HG02759 (cell line): ENCODE measurements at regions not wholly inside any gene's neighbourhood (a gene's known extent, or its start where the extent isn't known, plus 50 kb on each side); places are given as distances from the start of the nearest gene placed in this dataset.

Experiments
- ATAC-seq: cut with Tn5 transposase; IDR thresholded peaks from one replicate; pipeline ENCODE4 v1.9.1; 2021; ENCODE audit warnings: mild to moderate bottlenecking, moderate library complexity; ENCODE audit not compliant: unreplicated experiment

- ATAC-seq: no peak
Observed at GRCh38 chr15:89421219-89421618, 75.2 kb downstream of the RHCG start.

GRCh38 chr15:89419370-89419984, 76.9 kb downstream of the RHCG start:
- no peak for ATAC-seq

DNA sequence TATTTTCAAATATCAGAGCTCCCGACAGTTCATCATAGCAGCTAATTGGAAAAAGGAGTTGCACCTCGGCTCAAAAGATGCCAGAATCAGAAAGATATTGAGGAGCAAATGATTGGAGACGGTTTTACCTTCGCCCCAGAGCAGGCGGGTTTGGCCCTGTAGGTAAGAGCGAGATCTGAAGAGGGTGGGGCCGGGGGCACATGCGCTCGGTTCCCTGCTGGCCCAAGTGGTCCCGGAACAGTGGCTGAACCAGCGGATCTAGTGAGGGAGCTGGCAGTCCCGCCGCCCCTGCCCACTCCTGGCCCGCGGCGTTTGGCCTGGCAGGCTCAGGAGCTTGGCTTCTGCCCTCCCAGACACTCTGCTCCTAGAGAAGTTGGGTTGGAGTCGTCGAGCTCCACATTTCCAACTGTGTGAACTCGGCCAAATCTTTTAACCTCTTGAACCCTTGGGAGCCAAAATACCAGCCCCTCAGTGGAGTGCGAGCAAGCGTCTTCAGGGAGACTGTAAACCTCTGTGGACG, 79.1 kb downstream of the RHCG start:
- no peak for ATAC-seq

- peak; percentile 76 for ATAC-seq
Observed at GRCh38 chr15:89416339-89417183, 79.8 kb downstream of the RHCG start.

DNA sequence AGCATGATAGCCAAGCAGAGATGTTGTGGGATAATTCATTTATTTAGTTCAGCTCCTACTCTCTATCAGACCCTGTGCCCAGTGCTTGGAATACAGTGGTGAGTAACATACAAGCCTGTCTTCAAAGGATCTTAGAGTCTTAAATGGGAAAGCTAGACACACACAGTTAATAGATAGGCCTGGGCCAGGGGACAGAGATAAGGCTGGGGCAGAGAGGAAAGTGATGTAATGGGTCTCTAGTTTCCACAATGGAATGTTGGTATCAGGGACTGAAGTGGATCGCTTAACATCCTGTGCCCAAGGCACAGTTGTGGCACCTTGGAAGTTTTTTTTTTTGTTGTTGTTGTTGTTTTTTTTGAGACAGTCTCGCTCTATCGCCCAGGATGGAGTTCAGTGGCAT, 79.9 kb upstream of the POLG start:
- no peak for ATAC-seq

DNA sequence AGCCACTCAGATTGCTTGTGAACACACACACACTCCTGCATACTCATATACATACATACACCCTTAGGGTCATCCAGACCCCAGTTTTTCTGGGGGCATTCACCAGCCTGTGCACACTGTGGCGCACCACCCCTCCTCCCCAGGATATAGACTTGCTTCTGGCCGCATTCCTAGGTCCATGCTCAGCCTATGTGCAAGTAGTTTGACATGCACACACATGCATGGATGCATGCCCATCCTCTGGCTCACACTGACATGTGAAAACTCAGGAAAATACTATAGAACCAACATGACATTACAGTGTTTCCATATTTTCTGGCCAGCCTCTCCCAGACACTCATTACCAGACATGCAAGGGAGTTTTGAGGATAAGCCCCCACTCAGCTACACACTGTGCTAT, 79.3 kb upstream of the POLG start:
- no peak for ATAC-seq

DNA sequence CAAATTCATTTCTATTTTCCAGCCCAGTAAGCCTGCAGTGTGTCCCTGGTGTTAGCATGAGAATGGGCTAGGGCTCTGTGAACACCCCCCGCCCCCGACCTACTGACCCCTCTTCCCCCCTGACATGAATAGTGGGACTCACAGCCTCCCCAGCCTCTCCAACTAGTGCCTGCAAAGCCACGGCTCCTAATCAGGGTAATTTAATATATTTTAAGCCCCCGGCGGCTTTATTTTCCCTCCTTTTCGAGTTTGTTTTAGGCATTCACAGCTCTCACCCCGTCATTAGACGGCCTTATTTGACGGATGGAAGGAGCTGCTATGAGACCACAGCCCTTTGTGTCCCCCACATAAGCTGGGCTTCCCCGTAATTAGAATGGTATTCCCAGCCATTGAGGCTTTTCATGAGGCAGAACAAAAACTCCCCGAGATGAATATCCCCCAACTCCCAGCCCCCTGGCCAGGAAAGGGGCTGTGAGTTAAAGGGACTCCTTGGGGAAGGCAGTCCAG, 78.3 kb upstream of the POLG start:
- ATAC-seq: no peak

DNA sequence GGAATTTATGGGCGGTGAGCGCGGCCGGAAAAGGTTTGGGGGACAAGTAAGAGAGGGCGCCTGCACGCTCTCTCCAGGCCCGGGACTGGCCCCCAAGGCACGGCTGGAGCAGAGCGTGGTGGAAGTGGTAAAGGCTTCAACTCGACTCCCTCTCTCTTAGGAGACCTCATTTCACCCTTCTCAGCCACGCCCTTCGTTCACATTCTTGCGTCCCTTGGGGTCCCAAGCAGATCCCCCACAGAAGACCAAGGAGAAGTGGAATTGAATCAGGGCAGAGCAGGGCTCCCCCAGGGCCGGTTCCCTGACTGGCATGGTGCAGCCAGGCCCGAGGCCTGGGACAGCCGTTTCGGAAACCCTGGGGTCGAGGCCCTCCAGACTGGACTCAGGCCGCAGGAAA, 75.4 kb upstream of the POLG start:
- ATAC-seq: no peak

DNA sequence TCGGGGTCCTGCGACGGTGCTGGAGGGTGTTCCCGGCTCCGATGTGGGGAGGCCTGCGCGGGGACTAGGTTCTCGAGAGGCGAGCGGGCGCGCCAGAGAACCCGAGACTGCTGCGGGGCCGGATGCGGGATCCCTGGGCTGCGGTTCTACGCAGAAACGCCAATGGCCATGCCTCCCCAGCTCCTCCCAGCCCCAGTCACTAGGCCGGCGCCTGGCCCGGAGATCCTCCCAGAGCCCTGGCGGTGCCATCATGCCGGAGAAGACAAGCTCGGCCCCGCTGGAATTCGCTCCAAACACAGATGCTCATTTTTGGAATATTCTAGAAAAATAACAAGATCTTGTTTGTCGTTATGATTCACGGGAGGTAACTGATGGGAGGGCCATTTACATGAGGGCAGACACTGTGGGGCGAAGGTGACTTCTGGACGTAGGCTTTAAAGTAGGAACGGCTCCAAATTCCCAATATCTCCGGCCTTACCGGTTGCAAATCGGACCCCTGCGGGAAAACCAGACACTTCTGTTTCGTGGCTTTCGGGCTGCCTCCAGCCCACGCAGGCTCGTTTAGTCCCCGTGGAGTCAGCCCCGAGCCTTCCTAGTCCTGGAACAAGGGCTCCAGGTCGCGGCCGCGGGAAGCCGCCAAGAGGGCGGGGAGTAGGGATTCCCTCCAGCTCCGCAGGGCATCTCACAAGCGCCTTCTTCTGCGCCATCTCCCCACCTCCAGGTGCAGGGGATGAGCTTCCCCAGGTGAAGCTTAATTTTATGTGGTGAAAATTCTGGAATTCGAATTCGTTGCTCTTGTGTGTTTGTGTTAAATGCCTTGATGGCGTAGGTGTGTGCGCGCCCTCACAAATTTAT, 74.8 kb upstream of the POLG start:
- ATAC-seq: no peak

DNA sequence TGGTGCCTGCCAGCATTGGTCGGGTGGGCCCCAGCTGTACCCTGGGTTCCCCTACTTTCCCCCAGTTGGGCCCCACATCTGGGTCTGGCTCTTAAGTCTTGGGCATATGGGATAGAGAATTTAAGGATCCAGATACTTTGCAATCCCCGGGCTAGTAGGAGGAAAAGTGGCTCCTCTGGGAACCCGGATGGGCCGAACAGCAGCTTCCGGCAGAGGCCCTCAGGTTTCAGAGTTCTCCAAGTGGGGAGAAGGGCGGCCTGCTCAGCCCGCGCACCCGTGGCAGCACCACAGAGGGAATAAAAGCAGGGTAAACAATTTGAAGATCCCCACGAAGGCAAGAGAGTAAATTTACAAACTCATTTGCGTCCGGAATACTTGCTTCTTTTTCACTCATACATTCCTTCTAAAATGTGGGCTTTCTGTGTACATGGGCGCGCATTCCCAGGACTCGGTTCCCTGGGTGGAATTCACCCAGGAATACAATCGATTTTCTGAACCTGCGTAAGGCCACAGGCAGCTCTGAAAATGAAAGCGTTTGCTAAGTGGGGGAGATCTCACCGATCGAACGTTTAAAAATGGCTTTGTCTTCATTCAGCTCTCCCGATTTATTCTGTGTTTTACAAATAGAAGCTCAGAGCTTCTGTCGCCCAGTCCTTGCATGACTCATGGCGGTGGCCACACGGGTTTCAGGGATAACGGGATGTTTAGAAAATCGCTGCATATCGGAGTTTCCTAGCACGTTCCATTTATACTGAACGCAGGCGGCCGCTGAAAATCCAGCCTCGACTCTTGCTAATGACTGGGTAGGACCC, 74.0 kb upstream of the POLG start:
- ATAC-seq: no peak

- no peak for ATAC-seq
Observed at GRCh38 chr15:89406940-89407607, 72.5 kb upstream of the POLG start.

GRCh38 chr15:89406218-89406939, 71.8 kb upstream of the POLG start:
- ATAC-seq: no peak

GRCh38 chr15:89405494-89405893, 70.9 kb upstream of the POLG start:
- ATAC-seq: no peak

DNA sequence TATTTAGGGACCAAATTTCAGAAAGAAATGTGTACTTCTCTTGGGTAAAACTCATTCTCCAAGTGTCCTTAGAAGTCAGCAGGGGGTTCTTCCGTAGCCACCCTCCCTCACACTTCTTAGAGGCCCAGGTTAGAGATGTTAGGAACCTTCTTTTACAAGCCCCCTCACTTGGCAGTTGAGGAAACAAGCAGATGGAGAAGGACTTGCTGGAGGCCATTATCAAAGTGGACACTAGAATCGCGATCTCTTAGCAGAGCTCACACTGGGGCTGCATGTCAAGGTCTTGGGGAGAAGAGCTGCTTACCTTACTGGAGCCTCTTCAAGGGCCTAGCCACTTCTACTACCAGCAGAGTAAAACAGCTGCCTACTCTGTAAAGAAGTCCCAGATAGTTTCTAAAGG, 69.4 kb upstream of the POLG start:
- ATAC-seq: no peak

- no peak for ATAC-seq
Observed at GRCh38 chr15:89402518-89402805, 67.8 kb upstream of the POLG start.

DNA sequence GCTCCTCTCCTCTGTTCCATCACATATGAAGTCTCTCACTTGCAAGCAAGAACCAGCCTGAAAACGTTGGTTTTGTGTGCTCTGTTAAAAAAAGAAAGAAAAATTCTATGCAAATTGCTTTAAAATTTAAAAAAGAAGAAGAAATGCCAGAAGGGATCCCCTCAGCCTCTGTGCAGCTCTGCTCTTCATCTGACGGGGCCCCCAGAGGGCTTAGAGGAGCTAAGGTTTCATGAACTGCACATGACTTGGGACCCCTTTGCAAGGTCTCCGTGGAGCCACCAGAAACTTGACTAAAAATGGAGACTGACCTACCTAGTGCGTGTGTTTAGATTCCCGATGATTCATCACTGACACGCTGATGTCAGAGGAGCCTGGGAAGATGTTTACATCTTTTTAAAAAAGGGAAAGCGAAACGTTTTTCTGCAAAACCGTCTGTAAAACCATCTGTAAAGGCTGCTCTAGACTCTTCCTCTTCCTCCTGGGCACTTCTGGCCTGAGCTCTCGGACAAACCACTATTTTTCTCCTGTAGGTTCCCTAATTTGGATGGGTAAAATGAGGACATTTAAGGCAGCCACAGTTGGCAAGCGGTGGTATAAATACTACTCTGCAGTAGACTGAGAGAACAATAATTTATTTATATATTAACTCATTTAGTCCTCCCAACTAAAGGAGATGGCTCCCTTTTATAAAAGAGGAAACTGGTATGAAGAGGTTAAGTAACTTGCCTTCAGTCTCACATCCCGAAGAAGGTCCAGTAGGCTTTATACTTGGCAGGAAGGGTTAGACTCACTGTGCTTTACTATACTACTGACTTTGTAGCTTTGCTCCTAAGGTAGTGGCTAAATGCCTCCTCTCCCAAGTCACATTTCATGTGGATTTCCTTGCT, 67.2 kb upstream of the POLG start:
- ATAC-seq: no peak

GRCh38 chr15:89400782-89401545, 66.3 kb upstream of the POLG start:
- ATAC-seq: no peak
